ENCODE measurements at regions not wholly inside any gene's neighbourhood (a gene's known extent, or its start where the extent isn't known, plus 50 kb on each side); places are given as distances from the start of the nearest gene placed in this dataset.

DNA sequence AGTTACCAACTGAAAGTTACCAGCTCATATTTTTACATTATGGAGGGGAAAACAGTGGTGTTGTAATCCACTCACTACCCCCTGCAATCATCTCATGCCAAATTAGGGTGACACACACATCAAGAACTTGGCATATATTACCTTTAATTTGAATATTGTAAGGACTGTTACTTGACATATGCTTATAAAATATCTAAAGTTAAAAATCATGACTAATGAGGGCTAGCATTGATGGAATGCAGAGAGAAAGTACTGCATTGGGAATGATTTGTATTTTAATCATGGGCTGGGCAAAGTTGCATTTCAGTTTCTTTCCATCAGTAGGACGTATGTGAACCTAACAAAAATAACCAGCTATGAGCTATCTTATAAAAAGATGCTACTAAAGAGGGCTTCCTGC, 517.5 kb upstream of the GRIA3 start (continued):
- TF ChIP-seq, protein P1, sequence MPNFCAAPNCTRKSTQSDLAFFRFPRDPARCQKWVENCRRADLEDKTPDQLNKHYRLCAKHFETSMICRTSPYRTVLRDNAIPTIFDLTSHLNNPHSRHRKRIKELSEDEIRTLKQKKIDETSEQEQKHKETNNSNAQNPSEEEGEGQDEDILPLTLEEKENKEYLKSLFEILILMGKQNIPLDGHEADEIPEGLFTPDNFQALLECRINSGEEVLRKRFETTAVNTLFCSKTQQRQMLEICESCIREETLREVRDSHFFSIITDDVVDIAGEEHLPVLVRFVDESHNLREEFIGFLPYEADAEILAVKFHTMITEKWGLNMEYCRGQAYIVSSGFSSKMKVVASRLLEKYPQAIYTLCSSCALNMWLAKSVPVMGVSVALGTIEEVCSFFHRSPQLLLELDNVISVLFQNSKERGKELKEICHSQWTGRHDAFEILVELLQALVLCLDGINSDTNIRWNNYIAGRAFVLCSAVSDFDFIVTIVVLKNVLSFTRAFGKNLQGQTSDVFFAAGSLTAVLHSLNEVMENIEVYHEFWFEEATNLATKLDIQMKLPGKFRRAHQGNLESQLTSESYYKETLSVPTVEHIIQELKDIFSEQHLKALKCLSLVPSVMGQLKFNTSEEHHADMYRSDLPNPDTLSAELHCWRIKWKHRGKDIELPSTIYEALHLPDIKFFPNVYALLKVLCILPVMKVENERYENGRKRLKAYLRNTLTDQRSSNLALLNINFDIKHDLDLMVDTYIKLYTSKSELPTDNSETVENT (CRISPR knock-in tag; IDR thresholded peaks at IDR 0.05), result no peak
- TF ChIP-seq IRF2 (CRISPR knock-in tag; IDR thresholded peaks at IDR 0.05), result no peak
- TF ChIP-seq EZH2 (IDR thresholded peaks at IDR 0.05; ENCODE audit: borderline replicate concordance, low read depth, low read length), result no peak

DNA sequence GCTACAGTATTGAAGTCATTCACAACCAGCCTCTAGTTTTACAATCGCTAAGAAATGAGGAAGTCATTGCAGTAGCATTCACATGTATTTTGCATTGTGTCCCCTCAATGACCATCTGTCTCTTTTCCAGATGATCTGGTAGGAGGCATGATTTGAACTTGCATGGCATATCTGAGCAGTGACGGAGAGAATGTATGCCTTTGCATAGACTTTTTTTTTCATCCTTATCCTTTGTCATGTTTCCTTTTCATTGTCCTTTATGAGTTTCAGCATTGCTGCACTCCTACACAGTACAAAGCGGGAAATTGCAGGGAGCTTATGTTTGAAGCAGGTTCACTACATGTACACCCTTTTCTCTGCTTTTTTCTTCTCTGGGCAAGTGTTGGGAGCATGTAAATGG, 516.4 kb upstream of the GRIA3 start:
- ChIA-PET CTCF (ENCODE audit: low intra/inter-chr PET ratio) (no interaction called here), POLR2A (no interaction called here)
- Histone ChIP-seq H3K27me3 (ENCODE audit: control insufficient read depth in 2 of 2, insufficient read depth in 2 of 2, low read length in 2 of 2) (no peaks in the 10 kb centered on the region), H3K27ac (ENCODE audit: extremely low read depth, low read depth, low read length) (no peak overlapping the region), H3K4me2 (ENCODE audit: insufficient read depth, low read length) (no peak overlapping the region), H3K36me3 (ENCODE audit: control insufficient read depth, insufficient read depth, low read length) (no peaks in the 10 kb centered on the region), H3K9me3 (replicated peaks; ENCODE audit: control insufficient read depth, insufficient read depth, low read depth, low read length) (no peaks in the 10 kb centered on the region), H3K79me2 (ENCODE audit: control insufficient read depth, insufficient read depth, low read length) (no peaks in the 10 kb centered on the region), H4K20me1 (replicated peaks; ENCODE audit: control insufficient read depth, insufficient read depth, low read length) (no peaks in the 10 kb centered on the region), H3K4me1 (replicated peaks in 1 of 2; ENCODE audit: control insufficient read depth in 2 of 2, insufficient read depth in 2 of 2, low read length in 2 of 2) (no peaks in the 10 kb centered on the region), H3K9me1 (ENCODE audit: control insufficient read depth, insufficient read depth, low read length) (no peaks in the 10 kb centered on the region), H2AFZ (ENCODE audit: low read depth, low read length) (no peak overlapping the region), H3K9ac (ENCODE audit: insufficient read depth in 1 of 2, low read depth in 2 of 2, low read length in 2 of 2) (no peak overlapping the region), H3K4me3 (no peak overlapping the region)
- in situ Hi-C loops (cut with MboI) (no loop called here), intact Hi-C loops (cut with micrococcal nuclease) (no loop called here)
- WGBS (ENCODE audit: insufficient coverage, low coverage, missing lambda C conversion rate), result 0% methylated on average over 3 of the region's 3 CpGs
- DNase-seq (ENCODE audit: extremely low read depth in 1 of 4, low spot score in 3 of 4), result no peak
- BruUV-seq (replicated peaks), result no TSS peak
- FAIRE-seq, result no peak
- no peak for ATAC-seq
- TF ChIP-seq ZNF217 (CRISPR knock-in tag; IDR thresholded peaks at IDR 0.05) (no peak), MYBL2 (IDR thresholded peaks at IDR 0.05; ENCODE audit: low read depth) (no peak), MYBL2 (CRISPR knock-in tag; IDR thresholded peaks at IDR 0.05; ENCODE audit: borderline replicate concordance) (no peak), THRAP3 (IDR thresholded peaks at IDR 0.05; ENCODE audit: borderline replicate concordance) (no peak), ZNF778 (CRISPR knock-in tag; IDR thresholded peaks at IDR 0.05) (no peak), TAF1 (IDR thresholded peaks at IDR 0.05; ENCODE audit: control insufficient read depth, extremely low read depth, insufficient read depth, low read length, severe bottlenecking) (no peak), ZNF175 (CRISPR knock-in tag; IDR thresholded peaks at IDR 0.05; ENCODE audit: low read depth) (no peak), MBD2 (IDR thresholded peaks at IDR 0.05; ENCODE audit: borderline replicate concordance, low read depth) (no peak), U2AF1 (optimal IDR thresholded peaks at IDR 0.05; ENCODE audit: low read depth, low read length) (no peak), TRIM24 (IDR thresholded peaks at IDR 0.05) (no peak), ZSCAN29 (IDR thresholded peaks at IDR 0.05) (no peak), NR2C1 (IDR thresholded peaks at IDR 0.05) (no peak), NR2C1 (tag; IDR thresholded peaks at IDR 0.05) (no peak), GTF2F1 (IDR thresholded peaks at IDR 0.05; ENCODE audit: low read depth, low read length) (no peak), ZNF3 (CRISPR knock-in tag; IDR thresholded peaks at IDR 0.05) (no peak), NFATC3 (IDR thresholded peaks at IDR 0.05) (no peak), SRF (CRISPR knock-in tag; IDR thresholded peaks at IDR 0.05) (no peak)
- TF ChIP-seq, protein P2, sequence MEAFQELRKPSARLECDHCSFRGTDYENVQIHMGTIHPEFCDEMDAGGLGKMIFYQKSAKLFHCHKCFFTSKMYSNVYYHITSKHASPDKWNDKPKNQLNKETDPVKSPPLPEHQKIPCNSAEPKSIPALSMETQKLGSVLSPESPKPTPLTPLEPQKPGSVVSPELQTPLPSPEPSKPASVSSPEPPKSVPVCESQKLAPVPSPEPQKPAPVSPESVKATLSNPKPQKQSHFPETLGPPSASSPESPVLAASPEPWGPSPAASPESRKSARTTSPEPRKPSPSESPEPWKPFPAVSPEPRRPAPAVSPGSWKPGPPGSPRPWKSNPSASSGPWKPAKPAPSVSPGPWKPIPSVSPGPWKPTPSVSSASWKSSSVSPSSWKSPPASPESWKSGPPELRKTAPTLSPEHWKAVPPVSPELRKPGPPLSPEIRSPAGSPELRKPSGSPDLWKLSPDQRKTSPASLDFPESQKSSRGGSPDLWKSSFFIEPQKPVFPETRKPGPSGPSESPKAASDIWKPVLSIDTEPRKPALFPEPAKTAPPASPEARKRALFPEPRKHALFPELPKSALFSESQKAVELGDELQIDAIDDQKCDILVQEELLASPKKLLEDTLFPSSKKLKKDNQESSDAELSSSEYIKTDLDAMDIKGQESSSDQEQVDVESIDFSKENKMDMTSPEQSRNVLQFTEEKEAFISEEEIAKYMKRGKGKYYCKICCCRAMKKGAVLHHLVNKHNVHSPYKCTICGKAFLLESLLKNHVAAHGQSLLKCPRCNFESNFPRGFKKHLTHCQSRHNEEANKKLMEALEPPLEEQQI (IDR thresholded peaks at IDR 0.05), result no peak

Data from K562 (cell line).